PC-3 (cell line): ENCODE measurements at regions not wholly inside any gene's neighbourhood (a gene's known extent, or its start where the extent isn't known, plus 50 kb on each side); places are given as distances from the start of the nearest gene placed in this dataset.

Experiments used
- CTCF ChIP-seq: fragments of 300-600 bp; sonication (generic); conservative IDR thresholded peaks from 2 replicates; pipeline ENCODE4 v1.5.1; 2017; ENCODE audit warnings: antibody characterized with exemption, low read depth, mild to moderate bottlenecking, low read length
- EZH2 ChIP-seq: fragments of 300-600 bp; sonication (generic); IDR thresholded peaks from one replicate; pipeline ENCODE4 v1.6.1; 2017; ENCODE audit warnings: antibody characterized with exemption, mild to moderate bottlenecking, low read length; ENCODE audit not compliant: unreplicated experiment
- EZH2phosphoT487 ChIP-seq: fragments of 300-600 bp; sonication (generic); IDR thresholded peaks from 2 replicates; pipeline ENCODE4 v1.6.1; 2018; ENCODE audit warnings: mild to moderate bottlenecking, antibody characterized with exemption, low read length, borderline replicate concordance

GRCh38 chr4:114229706-114230105, 250.3 kb upstream of the ARSJ start:
- no peak for TF ChIP-seq CTCF
- TF ChIP-seq EZH2: no peak
- TF ChIP-seq EZH2phosphoT487: no peak
